Liver (tissue), 8 donors: ENCODE measurements at regions not wholly inside any gene's neighbourhood (a gene's known extent, or its start where the extent isn't known, plus 50 kb on each side); places are given as distances from the start of the nearest gene placed in this dataset.

Source experiments
- DNase-seq: peaks from one replicate; pipeline ENCODE4 v3.0.0-alpha.2; 2017; ENCODE audit warnings: low spot score
- H3K27ac ChIP-seq, 2 donors: one replicate each; pipeline ENCODE4 v1.7.0; 2013; ENCODE audit warnings: inconsistent platforms in 2 of 2, low read length in 2 of 2, control low read depth in 1 of 2, low read depth in 1 of 2, mild to moderate bottlenecking in 1 of 2
- H3K27me3 ChIP-seq, 4 donors: one replicate each; pipeline versions ENCODE4 v1.6.1 to v1.7.0; 2013; ENCODE audit warnings: low read length in 3 of 4, inconsistent platforms in 1 of 4, mild to moderate bottlenecking in 1 of 4, moderate library complexity in 1 of 4; ENCODE audit not compliant: control insufficient read depth in 4 of 4, insufficient read depth in 4 of 4
- H3K36me3 ChIP-seq, 4 donors: one replicate each; pipeline versions ENCODE4 v1.6.1 to v1.7.0; 2013; ENCODE audit warnings: low read length in 3 of 4, mild to moderate bottlenecking in 3 of 4, low read depth in 1 of 4, moderate library complexity in 1 of 4; ENCODE audit not compliant: control insufficient read depth in 4 of 4, insufficient read depth in 3 of 4
- H3K4me1 ChIP-seq, 4 donors: one replicate each; pipeline versions ENCODE4 v1.6.1 to v1.7.0; 2013; ENCODE audit warnings: low read length in 3 of 4, mild to moderate bottlenecking in 3 of 4, moderate library complexity in 1 of 4; ENCODE audit not compliant: control insufficient read depth in 4 of 4, insufficient read depth in 4 of 4
- H3K4me3 ChIP-seq, 3 donors: one replicate each; pipeline versions ENCODE4 v1.6.1 to v1.7.0; 2013; ENCODE audit warnings: low read length in 3 of 3, control low read depth in 1 of 3, low read depth in 1 of 3, mild to moderate bottlenecking in 1 of 3
- H3K9ac ChIP-seq, 2 donors: one replicate each; pipeline ENCODE4 v1.7.0; 2013; ENCODE audit warnings: low read length in 2 of 2, mild to moderate bottlenecking in 2 of 2, moderate library complexity in 2 of 2, control low read depth in 1 of 2, low read depth in 1 of 2
- H3K9me3 ChIP-seq, 4 donors: one replicate each; pipeline versions ENCODE4 v1.6.1 to v1.7.0; 2013; ENCODE audit warnings: low read length in 3 of 4; ENCODE audit not compliant: control insufficient read depth in 4 of 4
- ATF3 ChIP-seq: IDR thresholded peaks from 2 replicates; pipeline ENCODE4 v1.6.1; 2016; ENCODE audit warnings: antibody characterized with exemption
- EGR1 ChIP-seq, 2 donors: IDR thresholded peaks; 2 replicates each; pipeline ENCODE4 v1.6.1; 2016 to 2018; ENCODE audit warnings: antibody characterized with exemption in 2 of 2, low read depth in 2 of 2
- FOXA1 ChIP-seq: IDR thresholded peaks from 2 replicates; pipeline ENCODE4 v1.6.1; 2016; ENCODE audit warnings: antibody characterized with exemption
- FOXA2 ChIP-seq: IDR thresholded peaks from 2 replicates; pipeline ENCODE4 v1.6.1; 2016; ENCODE audit warnings: antibody characterized with exemption
- GABPA ChIP-seq, 2 donors: IDR thresholded peaks in 1 of 2; conservative IDR thresholded peaks in 1 of 2; 2 replicates each; pipeline ENCODE4 v1.6.1; 2016; ENCODE audit warnings: antibody characterized with exemption in 2 of 2, mild to moderate bottlenecking in 1 of 2, moderate library complexity in 1 of 2
- HNF4A ChIP-seq, 2 donors: conservative IDR thresholded peaks; 2 replicates each; pipeline ENCODE4 v1.6.1; 2016; ENCODE audit warnings: antibody characterized with exemption in 2 of 2, mild to moderate bottlenecking in 2 of 2
- HNF4G ChIP-seq: IDR thresholded peaks from 2 replicates; pipeline ENCODE4 v1.6.1; 2016; ENCODE audit warnings: antibody characterized with exemption
- JUND ChIP-seq, 2 donors: IDR thresholded peaks; 2 replicates each; pipeline ENCODE4 v1.6.1; 2016; ENCODE audit warnings: antibody characterized with exemption in 2 of 2
- NR2F2 ChIP-seq: IDR thresholded peaks from 2 replicates; pipeline ENCODE4 v1.6.1; 2016; ENCODE audit warnings: antibody characterized with exemption
- RAD21 ChIP-seq, 2 donors: IDR thresholded peaks; 2 replicates each; pipeline ENCODE4 v1.6.1; 2016; ENCODE audit warnings: antibody characterized with exemption in 2 of 2, mild to moderate bottlenecking in 2 of 2
- REST ChIP-seq: IDR thresholded peaks from 2 replicates; pipeline ENCODE4 v1.6.1; 2016; ENCODE audit warnings: antibody characterized with exemption, mild to moderate bottlenecking
- RXRA ChIP-seq, 2 donors: IDR thresholded peaks; 2 replicates each; pipeline ENCODE4 v1.6.1; 2017 to 2018; ENCODE audit warnings: antibody characterized with exemption in 2 of 2, mild to moderate bottlenecking in 1 of 2
- SP1 ChIP-seq: IDR thresholded peaks from 2 replicates; pipeline ENCODE4 v1.6.1; 2018; ENCODE audit warnings: antibody characterized with exemption, mild to moderate bottlenecking
- TAF1 ChIP-seq: conservative IDR thresholded peaks from 2 replicates; pipeline ENCODE4 v1.6.1; 2016; ENCODE audit warnings: antibody characterized with exemption, mild to moderate bottlenecking
- YY1 ChIP-seq: IDR thresholded peaks from 2 replicates; pipeline ENCODE4 v1.6.1; 2016; ENCODE audit warnings: antibody characterized with exemption, mild to moderate bottlenecking
- WGBS: extraction: QIAGEN DNeasy Blood & Tissue Kit; methylation state at CpG from one replicate; pipeline ENCODE4 v1.1.7; 2013; 5-methylcytosine and 5-hydroxymethylcytosine counted together
- TF ChIP-seq, protein P1 (sequence below): fragments of 150-350 bp; IDR thresholded peaks from 2 replicates; pipeline ENCODE4 v1.5.1; 2017; ENCODE audit warnings: improper control_type of control experiment, low read depth, low read length; ENCODE audit not compliant: missing input control
- TF ChIP-seq, protein P2 (sequence below): IDR thresholded peaks from 2 replicates; pipeline ENCODE4 v1.6.1; 2016; ENCODE audit warnings: antibody characterized with exemption
- TF ChIP-seq, protein P3 (sequence below): IDR thresholded peaks from 2 replicates; pipeline ENCODE4 v1.6.1; 2016; ENCODE audit warnings: antibody characterized with exemption
- donor health status: healthy.
- donor health status: healthy.
- donor health status: healthy.
- donor health status: healthy.
- donor health status: healthy.

GRCh38 chr4:17316566-17316965, 195.3 kb downstream of the QDPR start:
- WGBS, result 68% methylated on average over 1 of the region's 1 CpG
- no peak overlapping the region for H3K27ac ChIP-seq
- peaks cover 0 to 3% (median 0%) of the 10 kb centered on the region in 4 donors for H3K27me3 ChIP-seq
- peaks cover 0 to 3% (median 0%) of the 10 kb centered on the region in 4 donors for H3K9me3 ChIP-seq
- H3K4me3 ChIP-seq, result no peak overlapping the region
- TF ChIP-seq RAD21 (IDR thresholded peaks at IDR 0.05), result no peak
- TF ChIP-seq TAF1, result no peak
- no peak for TF ChIP-seq RXRA (IDR thresholded peaks at IDR 0.05)
- no peak for TF ChIP-seq EGR1 (IDR thresholded peaks at IDR 0.05; ENCODE audit: low read depth in 2 of 2)
- TF ChIP-seq YY1, result no peak
- no peak for TF ChIP-seq GABPA (IDR thresholded peaks at IDR 0.05 in 1 of 2, conservative IDR thresholded peaks at IDR 0.05 in 1 of 2)
- no peak for TF ChIP-seq FOXA1
- no peak for TF ChIP-seq SP1
- TF ChIP-seq HNF4G, result no peak
- no peak for TF ChIP-seq REST
- TF ChIP-seq JUND (IDR thresholded peaks at IDR 0.05), result no peak
- no peak for TF ChIP-seq ATF3
- no peak for TF ChIP-seq FOXA2
- TF ChIP-seq, protein P1, sequence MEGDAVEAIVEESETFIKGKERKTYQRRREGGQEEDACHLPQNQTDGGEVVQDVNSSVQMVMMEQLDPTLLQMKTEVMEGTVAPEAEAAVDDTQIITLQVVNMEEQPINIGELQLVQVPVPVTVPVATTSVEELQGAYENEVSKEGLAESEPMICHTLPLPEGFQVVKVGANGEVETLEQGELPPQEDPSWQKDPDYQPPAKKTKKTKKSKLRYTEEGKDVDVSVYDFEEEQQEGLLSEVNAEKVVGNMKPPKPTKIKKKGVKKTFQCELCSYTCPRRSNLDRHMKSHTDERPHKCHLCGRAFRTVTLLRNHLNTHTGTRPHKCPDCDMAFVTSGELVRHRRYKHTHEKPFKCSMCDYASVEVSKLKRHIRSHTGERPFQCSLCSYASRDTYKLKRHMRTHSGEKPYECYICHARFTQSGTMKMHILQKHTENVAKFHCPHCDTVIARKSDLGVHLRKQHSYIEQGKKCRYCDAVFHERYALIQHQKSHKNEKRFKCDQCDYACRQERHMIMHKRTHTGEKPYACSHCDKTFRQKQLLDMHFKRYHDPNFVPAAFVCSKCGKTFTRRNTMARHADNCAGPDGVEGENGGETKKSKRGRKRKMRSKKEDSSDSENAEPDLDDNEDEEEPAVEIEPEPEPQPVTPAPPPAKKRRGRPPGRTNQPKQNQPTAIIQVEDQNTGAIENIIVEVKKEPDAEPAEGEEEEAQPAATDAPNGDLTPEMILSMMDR, result no peak
- no peak for TF ChIP-seq NR2F2
- no peak for TF ChIP-seq HNF4A (conservative IDR thresholded peaks at IDR 0.05)
- TF ChIP-seq, protein P2, sequence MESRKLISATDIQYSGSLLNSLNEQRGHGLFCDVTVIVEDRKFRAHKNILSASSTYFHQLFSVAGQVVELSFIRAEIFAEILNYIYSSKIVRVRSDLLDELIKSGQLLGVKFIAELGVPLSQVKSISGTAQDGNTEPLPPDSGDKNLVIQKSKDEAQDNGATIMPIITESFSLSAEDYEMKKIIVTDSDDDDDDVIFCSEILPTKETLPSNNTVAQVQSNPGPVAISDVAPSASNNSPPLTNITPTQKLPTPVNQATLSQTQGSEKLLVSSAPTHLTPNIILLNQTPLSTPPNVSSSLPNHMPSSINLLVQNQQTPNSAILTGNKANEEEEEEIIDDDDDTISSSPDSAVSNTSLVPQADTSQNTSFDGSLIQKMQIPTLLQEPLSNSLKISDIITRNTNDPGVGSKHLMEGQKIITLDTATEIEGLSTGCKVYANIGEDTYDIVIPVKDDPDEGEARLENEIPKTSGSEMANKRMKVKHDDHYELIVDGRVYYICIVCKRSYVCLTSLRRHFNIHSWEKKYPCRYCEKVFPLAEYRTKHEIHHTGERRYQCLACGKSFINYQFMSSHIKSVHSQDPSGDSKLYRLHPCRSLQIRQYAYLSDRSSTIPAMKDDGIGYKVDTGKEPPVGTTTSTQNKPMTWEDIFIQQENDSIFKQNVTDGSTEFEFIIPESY, result no peak
- TF ChIP-seq, protein P3, sequence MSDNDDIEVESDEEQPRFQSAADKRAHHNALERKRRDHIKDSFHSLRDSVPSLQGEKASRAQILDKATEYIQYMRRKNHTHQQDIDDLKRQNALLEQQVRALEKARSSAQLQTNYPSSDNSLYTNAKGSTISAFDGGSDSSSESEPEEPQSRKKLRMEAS, result no peak
- no peaks in the 10 kb centered on the region for H3K4me1 ChIP-seq
- H3K9ac ChIP-seq, result no peak overlapping the region
- no peak for DNase-seq
- no peaks in the 10 kb centered on the region for H3K36me3 ChIP-seq
